ENCODE measurements at regions not wholly inside any gene's neighbourhood (a gene's known extent, or its start where the extent isn't known, plus 50 kb on each side); places are given as distances from the start of the nearest gene placed in this dataset.

GRCh38 chr3:66712210-66712609 is 211.4 kb upstream of the LRIG1 start:
- no peak for TF ChIP-seq CTCF (IDR thresholded peaks at IDR 0.05)
- no peak for TF ChIP-seq POLR2AphosphoS5 (IDR thresholded peaks at IDR 0.05; ENCODE audit: insufficient read depth in 1 of 2, low read depth in 1 of 2)
